Adrenal gland (tissue), 5 donors: ENCODE measurements at regions not wholly inside any gene's neighbourhood (a gene's known extent, or its start where the extent isn't known, plus 50 kb on each side); places are given as distances from the start of the nearest gene placed in this dataset.

Experiments
- POLR2A ChIP-seq, 2 donors: fragments of 450-650 bp; IDR thresholded peaks; one replicate each; pipeline ENCODE4 v1.6.1; 2017; ENCODE audit warnings: antibody characterized with exemption in 2 of 2, mild to moderate bottlenecking in 2 of 2, moderate library complexity in 1 of 2
- TF ChIP-seq, protein P1 (sequence below), 6 experiments: fragments of 450-650 bp in 4 of 6; fragments of 200-600 bp in 2 of 6; sonication (generic) in 1 of 6; IDR thresholded peaks; 1 replicate in 5 of 6; 2 replicates in 1 of 6; pipeline versions ENCODE4 v1.5.1 to v1.8.0; 2016 to 2021; ENCODE audit warnings: antibody characterized with exemption in 6 of 6, mild to moderate bottlenecking in 2 of 6, moderate library complexity in 1 of 6
- donor health status: DM: no; HTN: no; CAD: no.

GRCh38 chr7:37514497-37514896 lies 65.8 kb upstream of the ELMO1 start:
- TF ChIP-seq, protein P1, sequence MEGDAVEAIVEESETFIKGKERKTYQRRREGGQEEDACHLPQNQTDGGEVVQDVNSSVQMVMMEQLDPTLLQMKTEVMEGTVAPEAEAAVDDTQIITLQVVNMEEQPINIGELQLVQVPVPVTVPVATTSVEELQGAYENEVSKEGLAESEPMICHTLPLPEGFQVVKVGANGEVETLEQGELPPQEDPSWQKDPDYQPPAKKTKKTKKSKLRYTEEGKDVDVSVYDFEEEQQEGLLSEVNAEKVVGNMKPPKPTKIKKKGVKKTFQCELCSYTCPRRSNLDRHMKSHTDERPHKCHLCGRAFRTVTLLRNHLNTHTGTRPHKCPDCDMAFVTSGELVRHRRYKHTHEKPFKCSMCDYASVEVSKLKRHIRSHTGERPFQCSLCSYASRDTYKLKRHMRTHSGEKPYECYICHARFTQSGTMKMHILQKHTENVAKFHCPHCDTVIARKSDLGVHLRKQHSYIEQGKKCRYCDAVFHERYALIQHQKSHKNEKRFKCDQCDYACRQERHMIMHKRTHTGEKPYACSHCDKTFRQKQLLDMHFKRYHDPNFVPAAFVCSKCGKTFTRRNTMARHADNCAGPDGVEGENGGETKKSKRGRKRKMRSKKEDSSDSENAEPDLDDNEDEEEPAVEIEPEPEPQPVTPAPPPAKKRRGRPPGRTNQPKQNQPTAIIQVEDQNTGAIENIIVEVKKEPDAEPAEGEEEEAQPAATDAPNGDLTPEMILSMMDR (IDR thresholded peaks at IDR 0.05), result no peak
- no peak for TF ChIP-seq POLR2A (IDR thresholded peaks at IDR 0.05)
